ENCODE measurements at regions not wholly inside any gene's neighbourhood (a gene's known extent, or its start where the extent isn't known, plus 50 kb on each side); places are given as distances from the start of the nearest gene placed in this dataset.

DNA sequence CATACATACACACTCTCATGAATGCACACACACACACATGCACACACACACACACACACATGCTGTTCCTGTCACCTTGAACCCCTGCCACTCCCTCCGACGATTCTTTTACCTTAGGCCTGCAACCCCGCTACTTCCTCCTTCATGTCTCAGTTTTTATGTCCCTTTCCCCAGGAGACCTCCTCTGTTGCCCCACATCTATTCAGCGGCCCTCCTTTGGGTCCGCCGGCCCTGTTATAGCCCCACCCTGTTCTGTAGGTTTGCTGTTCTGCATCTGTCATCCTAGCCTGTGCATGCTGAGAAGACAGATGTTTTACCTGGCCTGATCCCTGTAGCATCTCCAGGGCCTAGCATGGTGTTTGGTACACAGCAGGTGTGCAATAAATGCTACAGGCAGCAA, 161.6 kb upstream of the PCBD1 start:
- DNase-seq, result no peak

DNA sequence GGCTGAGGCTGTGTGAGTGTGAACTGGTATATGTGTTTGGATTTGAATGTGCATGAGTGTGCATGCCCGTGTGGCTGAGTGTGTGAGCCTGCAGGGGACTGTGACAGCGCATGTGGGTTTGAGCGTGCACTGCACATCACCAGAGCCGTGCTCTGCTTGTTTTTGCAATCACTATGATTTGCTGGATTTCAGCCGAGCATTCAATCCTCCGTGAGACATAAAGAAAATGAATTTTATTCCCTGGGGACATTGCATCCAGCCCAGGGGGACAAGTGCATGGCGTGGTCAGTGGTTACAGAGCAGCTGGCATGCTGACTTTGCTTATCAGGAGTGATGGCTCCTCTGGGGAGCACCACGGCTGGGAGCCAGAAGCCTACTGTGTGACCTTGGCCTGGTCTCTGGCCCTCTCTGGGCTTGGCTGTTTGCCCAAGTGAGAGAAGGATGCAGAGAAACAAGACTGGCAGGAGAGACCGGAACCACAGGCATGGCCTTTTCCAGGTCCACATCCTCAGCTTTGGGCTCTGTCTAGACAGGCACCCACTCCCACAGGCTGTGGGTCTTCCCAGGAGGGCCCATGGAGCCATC, 160.2 kb upstream of the UNC5B start:
- DNase-seq, result no peak

DNA sequence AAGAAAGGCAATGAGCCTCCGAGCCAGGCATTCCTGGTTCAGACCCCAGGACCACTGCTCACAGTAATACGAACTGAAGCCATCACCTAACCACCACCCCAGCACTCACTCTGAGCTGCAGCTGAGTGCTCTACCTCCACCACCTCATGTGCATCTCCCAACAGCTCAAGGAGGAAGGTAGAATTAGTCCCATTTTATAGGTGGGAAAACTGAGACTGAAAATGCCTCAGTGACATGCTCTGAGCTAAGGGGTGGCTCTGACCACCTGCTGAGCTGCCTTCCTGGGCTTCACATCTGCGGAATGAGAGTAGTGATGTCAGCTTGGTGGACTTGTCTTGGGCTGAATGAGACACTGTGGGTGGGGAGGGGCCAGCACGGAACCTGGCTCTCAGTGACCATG, 159.7 kb upstream of the UNC5B start:
- DNase-seq, result no peak

DNA sequence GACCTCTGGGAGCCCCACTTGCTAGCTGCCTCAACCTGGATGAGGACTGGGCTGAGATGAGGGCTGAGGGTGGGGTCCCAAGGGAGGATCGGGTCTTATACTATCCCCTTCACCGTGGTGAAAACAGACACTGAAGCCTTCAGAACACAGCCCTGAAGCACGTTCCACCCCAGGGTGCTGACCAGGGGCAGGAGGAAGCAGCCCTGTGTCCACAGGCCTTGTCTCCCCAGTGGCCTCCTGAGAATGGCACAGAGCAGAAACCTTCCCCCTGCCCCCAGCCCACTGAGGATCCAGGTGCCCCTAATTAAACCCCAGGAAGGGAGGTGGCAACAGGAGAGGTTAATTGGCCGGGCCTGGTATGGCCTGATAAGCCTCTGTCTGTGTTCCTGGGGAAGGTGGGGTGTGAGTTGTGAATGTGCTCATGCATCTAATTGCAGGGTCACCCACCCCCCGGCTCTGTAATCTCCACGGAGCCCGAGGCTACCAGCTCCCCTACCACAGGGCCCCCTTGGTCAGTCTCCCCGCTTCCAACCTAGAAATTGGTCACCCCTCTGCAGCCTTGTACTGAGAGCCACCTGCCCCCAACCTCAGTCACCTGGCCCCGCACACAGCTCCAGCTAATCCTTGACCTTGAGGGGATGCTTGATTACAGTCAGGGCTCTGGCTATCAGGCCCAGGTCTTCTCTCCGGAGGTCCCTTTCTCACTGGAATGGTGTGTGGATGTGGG, 159.0 kb upstream of the UNC5B start:
- no peak for DNase-seq

DNA sequence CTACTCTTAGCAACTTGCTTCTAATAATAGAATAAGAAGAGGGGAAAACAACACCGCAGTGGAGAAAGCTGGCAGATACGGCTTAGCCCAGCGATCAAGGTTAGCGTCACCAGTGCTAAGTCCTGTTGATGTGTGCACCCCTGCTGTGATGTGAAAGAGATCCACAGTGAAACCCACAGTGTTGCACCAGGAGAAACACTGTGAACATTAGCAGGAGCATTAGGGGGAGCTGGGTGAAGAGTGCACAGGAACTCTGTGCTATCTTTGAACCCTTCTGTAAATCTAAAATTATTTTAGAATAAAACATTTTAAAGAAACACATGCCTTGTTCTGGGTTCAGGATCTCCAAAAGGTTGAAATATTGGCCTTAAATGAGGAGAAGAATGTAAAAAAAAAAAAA, 154.1 kb upstream of the UNC5B start:
- DNase-seq, result no peak

DNA sequence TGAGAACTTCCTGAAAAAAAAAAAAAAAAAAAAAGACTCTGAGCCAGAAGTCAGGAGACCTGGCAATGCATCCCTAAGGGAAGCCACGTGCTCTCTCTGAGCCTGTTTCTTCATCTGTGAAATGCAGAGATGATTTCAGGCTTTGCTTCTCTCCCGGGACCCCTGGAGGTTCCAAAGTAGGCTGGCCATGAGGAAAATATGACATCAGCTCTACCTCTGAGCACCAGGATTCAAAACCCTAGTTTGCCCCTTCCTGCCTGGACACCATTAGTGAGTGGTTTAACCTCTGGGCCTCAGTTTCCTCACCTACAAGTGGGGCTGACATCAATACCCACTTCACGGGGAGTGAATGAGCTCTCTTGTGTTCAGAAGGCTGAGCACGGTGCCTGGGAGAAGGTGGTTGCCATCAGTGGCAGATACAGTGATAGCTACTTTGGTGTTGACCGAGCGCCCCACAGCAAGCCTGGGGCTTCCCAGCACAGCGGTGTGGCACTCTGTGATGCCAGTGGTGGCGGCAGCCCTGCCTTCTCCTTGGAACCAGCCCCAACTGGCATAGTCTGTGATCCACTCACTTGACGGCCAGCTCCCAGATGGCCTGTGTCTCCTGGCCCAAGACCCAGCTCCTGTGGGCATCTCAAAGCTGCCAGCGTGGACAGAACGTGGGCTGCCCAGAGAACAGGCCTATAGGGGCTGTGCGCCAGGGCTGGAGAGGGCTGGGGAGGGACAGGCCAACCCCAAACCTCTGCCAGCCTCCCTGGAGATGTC, 153.1 kb upstream of the UNC5B start:
- DNase-seq, result no peak

DNA sequence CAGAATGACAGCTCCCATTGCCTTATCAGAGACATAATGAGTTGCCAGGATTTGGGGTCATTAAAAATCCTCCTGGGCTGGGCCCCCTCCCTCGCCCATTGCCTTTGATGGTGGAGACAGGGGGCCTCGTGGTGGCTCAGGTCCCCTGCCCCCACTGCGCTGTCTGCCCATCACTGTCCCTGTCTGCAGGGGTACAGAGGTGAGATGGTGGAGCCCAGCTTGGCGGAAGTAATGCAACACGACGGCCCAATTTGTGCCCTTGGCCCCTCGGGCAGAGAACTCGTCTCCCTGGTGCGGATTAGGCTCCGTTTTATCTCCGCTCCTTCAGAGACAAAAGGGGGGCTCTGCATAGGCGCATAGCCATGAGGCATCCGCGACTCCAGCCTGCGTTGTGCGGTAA, 152.4 kb upstream of the UNC5B start:
- no peak for DNase-seq

DNA sequence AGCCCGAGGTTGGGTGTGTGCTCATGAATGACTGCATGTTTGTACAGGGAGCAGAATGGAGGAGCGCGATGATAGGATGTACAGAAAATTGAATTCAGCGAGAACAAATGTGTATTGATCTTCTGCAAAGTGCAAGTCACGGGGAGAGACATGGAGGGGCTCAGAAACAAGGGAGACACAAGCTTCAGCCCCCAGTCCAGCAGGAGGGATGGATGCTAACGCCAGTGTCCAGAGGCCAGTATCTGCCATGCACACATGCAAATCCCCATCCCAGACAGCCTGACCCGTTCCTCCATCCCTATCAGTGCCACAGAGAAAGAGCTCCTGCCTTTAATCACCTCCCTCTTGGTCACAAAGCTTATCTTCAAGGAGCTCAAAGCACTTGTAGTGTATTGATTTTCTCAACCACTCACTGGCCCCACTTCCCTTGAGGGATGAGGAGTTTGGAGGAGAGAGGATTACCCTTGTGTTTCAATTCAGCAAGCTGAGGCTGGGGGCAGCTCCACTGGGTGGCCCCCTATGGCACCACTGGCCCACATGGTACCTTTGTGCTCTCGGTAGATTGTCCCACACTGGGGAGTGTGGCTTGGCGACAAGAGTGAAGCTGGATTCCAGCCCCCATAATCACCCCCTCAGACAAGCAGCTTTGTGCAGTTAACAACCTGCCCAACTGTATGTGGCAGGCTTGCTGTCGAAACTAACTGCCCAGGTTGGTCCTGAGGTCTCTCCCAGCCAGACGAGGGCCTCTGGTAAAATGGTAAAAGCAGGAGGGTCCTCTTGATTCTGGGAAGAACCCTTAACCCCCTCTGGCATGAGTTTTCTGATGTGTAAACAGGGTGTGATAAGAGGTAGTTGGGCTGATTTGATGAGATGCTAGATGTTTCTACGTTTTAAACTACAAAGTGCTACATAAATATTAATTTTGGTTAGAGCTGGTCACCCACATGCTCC, 151.6 kb upstream of the UNC5B start:
- DNase-seq, result no peak

DNA sequence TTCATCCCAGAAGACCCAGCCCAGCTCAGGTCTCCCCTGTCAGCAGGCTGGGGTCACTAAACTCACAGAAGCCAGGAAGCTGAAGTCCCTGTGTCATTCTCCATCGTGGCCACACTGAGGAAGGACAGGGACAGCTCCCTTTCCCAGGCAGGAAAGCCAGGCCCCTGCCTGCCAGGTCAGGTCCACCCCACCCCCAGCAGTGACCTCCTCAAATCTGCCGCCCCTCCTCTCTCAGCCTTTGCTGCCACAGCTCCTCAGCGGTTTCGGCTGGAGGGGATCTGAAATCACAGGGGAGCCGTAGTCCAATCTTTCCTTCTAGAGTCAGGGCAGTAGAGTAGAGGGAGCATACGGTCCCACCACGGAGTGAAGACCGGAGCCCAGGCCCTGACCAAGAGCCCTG, 150.9 kb upstream of the UNC5B start:
- no peak for DNase-seq

DNA sequence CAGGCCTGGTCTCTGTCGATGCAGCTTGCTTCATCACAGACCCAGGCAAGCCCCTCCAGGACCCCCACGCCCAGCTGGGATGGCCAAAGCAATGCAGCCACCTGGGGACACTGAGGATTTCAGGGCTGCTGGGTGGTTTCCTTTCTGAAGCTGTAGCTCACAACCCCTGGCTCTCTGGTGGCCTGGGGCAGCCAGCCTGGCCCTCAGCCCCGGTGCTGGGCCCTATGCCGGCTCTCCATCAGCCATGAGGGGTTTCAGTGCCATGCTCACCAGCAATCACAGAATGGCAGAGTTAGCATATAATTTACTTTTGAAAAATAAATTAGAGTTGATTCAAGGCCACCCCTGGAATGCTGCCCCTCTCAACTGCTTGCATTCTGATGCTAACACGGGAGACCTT, 150.2 kb upstream of the UNC5B start:
- DNase-seq, result no peak

DNA sequence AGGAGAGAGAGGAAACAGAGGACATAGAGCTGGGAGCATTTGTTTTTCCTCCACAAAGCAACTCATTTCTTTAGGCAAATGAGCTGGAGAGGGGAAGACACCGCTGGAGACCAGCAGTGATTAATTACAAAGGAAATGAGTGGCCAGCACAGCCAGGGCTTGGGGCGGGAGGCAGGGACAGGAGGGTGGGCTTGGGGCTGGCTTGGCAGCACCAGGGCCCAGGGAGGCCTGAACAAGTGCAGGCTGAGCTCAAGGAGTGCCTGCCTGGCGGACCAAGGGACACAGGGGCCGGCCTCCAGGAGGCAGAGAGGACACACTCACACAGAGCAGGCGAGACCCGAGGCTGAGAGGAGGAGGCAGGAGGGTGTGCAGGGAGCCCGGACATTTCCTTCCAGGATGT, 149.0 kb upstream of the UNC5B start:
- no peak for DNase-seq

DNA sequence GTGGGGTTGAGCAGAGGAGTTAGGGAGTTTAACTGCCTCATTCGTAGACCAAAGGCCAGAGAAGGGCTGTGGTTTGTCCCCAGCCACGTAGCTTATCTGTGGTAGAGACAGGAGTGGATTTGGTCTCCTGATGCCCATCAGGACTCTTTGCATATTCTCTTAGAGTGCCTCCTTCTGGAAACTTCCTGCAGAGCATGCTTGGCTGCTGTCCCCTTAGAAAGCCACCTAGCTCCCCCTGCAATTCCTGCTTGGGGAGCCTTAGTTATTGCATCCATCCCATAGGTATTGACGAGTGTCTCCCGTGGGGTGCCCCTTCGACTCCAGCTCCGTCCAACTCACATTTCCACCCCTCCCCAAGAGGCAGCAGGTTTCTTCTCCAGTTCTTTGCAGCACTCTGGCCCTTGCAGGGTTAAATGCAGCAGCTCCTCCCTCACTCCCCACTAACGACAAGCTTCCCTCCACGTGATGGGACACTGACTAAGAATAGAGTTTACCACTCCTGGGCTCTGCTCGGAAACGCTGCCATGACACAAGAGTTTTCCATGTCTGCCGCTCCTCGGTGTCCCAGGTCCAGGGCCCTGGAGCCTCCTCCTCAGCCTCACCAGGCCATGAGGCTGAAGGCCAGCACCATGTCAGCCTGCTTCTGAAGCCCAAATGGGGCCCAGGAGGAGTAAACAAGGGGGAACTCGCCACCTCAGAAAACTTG, 147.8 kb upstream of the UNC5B start:
- DNase-seq, result no peak

DNA sequence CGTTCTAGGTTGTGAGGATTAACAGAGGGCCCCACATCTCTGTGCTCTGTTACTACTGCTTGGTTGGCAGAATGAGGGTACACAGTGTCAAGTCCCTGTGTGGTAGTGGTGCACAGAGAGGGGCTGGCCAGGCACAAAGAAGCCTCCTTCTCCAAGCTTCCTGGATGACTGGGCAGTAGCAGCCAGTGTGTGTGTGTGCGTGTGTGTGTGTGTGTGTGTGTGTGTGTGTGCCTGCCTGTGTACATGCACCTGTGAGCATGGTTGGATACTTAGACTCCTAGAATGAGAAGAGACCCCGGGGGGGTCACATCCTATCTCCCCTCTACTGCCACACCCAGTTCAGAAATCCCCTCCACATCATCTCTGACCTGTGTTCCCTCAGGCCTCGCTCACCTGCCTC, 146.7 kb upstream of the UNC5B start:
- peak; percentile 4 for DNase-seq

DNA sequence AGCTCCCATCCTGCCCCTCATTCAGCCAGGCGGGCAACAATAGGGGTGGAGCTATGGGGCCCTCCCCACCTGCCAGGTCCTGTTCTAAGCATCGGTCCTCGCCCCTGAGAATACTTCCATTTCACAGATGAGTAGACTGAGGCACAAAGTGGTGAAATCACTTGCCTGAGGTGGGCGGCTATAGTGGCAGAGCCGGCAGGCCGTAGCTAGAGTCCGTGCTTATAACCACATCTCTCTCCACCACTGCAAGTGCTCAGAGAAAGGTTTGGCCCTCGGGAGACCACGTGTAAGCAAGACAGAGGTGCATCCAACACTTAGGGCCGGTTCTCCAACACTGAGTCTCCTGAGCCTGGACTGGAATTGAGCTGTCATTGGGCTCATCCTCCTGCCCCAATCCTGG, 145.8 kb upstream of the UNC5B start:
- DNase-seq, result no peak

DNA sequence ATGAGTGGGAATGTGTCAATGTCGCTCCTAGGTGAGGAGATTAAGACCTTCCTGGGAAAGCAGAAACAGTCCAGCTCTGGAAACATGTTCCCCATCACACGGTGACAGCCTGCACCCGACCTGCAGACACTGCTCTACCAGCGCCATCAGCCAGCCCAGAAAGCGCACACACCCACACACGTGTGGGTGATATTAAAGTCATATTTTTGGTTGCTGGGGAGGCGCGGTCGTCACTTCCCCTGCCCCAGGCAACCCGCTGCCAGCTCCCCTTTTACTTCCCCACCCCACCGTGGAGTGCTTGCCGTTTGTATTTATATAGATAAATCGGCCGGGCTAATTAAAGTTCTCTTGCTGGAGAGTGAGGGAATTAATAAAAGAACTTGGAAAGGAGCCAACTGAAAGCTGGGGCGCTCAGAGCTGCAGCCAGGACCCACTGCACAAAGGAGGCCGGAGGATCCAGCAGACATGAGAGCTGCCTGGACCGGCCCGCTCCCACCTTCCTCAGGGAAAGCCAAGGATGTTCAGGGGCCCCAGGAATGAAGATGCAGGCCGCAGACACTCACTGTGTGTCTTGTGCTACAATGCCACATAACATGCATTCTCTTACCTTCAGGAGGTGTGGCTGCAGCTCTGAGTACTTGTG, 145.2 kb upstream of the UNC5B start:
- no peak for DNase-seq

DNA sequence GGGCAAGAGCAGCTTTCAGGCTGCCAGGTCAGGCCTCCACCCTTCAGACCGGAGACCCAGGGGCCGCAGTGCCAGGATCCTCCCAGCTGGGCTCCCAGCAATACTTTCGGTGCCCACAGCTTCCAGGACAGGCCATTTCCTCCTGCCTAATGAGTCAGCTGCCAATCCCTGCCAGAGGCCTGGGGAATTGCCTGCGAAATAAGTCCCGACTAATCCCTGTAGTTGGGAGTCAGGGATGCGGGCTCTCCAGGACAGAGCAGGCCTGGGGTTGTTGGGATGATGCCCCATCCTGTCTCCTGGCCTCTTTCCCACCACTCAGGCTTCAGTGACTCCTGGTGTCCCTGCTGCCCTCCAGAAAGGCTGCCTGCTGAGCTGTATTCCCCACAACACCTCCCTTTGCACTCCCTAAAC, 143.5 kb upstream of the UNC5B start:
- peak; percentile 20 for DNase-seq

DNA sequence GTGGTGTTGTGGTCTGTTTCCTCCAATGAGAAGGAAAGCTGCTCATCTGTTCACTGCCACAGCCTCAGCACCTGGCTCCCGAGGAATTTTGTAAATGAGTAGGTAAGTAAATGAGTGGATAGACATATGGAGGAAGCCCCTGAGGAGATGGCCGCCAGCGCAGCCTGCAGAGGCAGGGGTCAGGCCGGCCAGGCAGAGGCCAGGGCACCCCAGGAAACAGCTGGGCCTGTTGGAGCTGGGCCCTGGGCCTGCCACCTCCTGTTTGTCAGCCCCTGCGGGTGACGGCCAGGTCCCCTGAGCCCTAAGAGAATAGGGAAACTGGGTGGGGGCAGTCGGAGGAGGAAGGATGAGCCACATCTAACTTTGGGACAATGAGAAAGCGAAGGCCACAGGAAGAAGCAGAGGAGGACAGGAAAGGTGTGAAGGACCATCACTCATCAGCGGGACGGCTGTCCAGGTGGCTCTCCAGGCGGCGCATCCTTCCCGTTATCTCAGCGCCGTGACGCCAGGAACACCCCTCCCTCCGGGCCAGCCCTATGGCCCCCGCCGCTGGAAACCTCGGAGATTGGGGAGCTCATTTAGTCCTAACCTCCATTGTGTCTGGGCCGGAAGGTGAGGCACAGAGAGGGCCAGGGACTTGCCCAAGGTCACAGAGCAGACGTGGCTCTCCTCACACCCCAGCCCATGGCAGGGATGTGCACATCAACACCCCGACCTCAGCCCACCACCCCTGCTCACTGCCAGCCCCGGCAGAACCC, 142.3 kb upstream of the UNC5B start:
- no peak for DNase-seq

DNA sequence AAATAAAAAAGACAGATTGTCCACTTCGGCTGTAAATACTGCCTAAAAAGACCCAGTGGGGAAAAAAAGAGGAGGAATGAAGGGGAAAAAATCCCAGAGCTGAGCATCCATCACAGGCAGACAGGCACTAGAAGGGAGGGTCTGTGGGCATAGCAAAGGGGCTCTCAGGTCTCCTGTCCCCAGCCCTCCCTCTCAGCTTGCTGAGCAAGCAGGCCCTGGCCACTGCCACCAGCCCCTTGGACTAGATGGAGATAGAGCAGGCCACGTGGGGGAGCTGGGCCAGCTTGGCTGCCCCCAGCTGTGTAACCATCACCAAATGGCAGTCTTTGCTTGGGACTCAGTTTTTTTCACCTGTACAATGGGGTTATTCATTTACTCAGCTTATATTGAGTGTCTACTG, 141.6 kb upstream of the UNC5B start:
- no peak for DNase-seq

DNA sequence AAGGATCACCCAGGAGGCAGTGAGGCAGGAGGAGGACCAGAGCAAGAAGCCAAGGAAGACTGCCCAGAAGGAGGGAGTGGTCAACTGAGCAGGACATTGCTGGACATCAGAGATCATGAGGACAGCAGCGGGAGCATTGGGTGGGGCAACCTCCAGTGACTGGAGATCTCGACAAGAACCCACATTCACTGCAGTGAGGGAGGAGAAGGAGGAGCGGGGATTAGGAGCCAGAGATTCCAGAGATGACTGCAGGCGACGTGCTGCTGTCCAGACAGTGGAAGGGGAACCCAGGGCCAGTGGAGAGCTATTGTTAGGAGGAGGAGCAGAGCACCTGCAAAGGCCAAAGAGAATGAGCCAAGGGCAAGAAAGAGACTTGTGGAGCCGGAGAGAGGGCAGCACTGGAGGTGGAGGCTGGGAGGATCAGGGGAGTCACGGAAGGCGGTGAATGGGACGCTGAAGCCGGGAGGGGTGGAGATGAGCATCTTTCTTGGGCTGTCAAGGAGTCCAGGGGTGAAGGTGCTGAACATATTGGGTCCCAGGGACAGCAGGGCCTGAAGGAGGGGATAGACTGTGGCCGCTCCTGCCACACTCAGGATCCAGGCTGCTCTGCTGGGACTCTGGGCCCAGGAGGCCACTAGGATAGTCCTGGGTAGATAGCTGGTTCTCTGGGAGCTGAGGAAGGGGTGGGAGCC, 140.1 kb upstream of the UNC5B start:
- DNase-seq, result no peak

DNA sequence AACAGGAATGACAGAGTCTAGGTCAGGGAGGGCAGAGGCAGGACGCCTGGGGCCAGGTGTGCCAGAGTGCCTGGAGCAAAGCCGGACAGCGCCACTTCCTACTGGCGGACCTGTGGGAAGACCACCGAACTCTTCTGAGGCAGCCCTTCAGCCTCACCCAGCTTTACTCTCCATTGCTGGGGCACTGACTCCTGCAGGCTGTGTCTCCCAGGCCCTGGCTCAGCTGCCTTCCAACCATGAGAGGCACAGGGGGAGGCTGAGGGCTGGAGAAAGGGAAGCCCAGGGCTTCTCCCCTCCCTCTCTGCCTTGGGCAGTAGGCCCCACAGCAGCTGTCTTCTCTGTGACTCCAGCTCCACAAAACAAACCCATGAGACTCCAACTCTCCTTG, 139.6 kb upstream of the UNC5B start:
- no peak for DNase-seq
